Tibial nerve (tissue), 4 donors: ENCODE measurements at regions not wholly inside any gene's neighbourhood (a gene's known extent, or its start where the extent isn't known, plus 50 kb on each side); places are given as distances from the start of the nearest gene placed in this dataset.

Experiments used
- DNase-seq, 2 donors: peaks; one replicate each; pipeline ENCODE4 v3.0.0-alpha.2; 2019; ENCODE audit warnings: low spot score in 2 of 2
- H3K27ac ChIP-seq, 4 donors: fragments of 200-600 bp; sonication (generic) in 3 of 4; one replicate each; pipeline ENCODE4 v1.5.1; 2017 to 2019; ENCODE audit warnings: mild to moderate bottlenecking in 1 of 4
- H3K27me3 ChIP-seq, 2 donors: fragments of 200-600 bp; sonication (generic) in 1 of 2; one replicate each; pipeline versions ENCODE4 v1.5.1 to v1.6.0; 2017 to 2019
- H3K36me3 ChIP-seq, 3 donors: fragments of 200-600 bp; sonication (generic); one replicate each; pipeline ENCODE4 v1.5.1; 2018 to 2019
- H3K4me1 ChIP-seq, 4 donors: fragments of 200-600 bp; sonication (generic) in 3 of 4; one replicate each; pipeline ENCODE4 v1.5.1; 2017 to 2019
- H3K4me3 ChIP-seq, 4 donors: fragments of 200-600 bp; sonication (generic) in 3 of 4; one replicate each; pipeline ENCODE4 v1.5.1; 2017 to 2019; ENCODE audit warnings: mild to moderate bottlenecking in 1 of 4, moderate library complexity in 1 of 4
- H3K9me3 ChIP-seq, 4 donors: fragments of 200-600 bp; sonication (generic) in 3 of 4; one replicate each; pipeline ENCODE4 v1.5.1; 2017 to 2019
- CTCF ChIP-seq, 5 experiments: fragments of 200-600 bp in 3 of 5; fragments of 450-650 bp in 2 of 5; sonication (generic) in 3 of 5; IDR thresholded peaks; one replicate each; pipeline ENCODE4 v1.5.1; 2016 to 2019; ENCODE audit warnings: antibody characterized with exemption in 5 of 5, mild to moderate bottlenecking in 3 of 5, moderate library complexity in 2 of 5
- EP300 ChIP-seq, 2 donors: sonication (generic); formaldehyde crosslinking; IDR thresholded peaks; one replicate each; pipeline ENCODE4 v1.6.1; 2017; ENCODE audit warnings: antibody characterized with exemption in 2 of 2, mild to moderate bottlenecking in 1 of 2
- POLR2A ChIP-seq, 2 donors: fragments of 450-650 bp; IDR thresholded peaks; one replicate each; pipeline ENCODE4 v1.6.1; 2017; ENCODE audit warnings: antibody characterized with exemption in 2 of 2, mild to moderate bottlenecking in 2 of 2, moderate library complexity in 2 of 2
- WGBS, 2 donors: methylation state at CpG; one replicate each; pipeline ENCODE4 v1.1.5; 2018; 5-methylcytosine and 5-hydroxymethylcytosine counted together

- Histone ChIP-seq H3K9me3 (no peaks in the 10 kb centered on the region), H3K4me3 (no peak overlapping the region), H3K27me3 (no peaks in the 10 kb centered on the region), H3K27ac (no peak overlapping the region), H3K4me1 (no peaks in the 10 kb centered on the region), H3K36me3 (no peaks in the 10 kb centered on the region)
- WGBS, 2 donors = 88 to 90% methylated on average over 1 of the region's 1 CpG
- TF ChIP-seq POLR2A (IDR thresholded peaks at IDR 0.05) = no peak
- no peak for TF ChIP-seq CTCF (IDR thresholded peaks at IDR 0.05)
- no peak for TF ChIP-seq EP300 (IDR thresholded peaks at IDR 0.05)
- no peak for DNase-seq
Observed at GRCh38 chr10:89153971-89154370, 53.1 kb downstream of the CH25H start.

- Histone ChIP-seq H3K4me1 (no peaks in the 10 kb centered on the region), H3K9me3 (no peaks in the 10 kb centered on the region), H3K27ac (no peak overlapping the region), H3K4me3 (no peak overlapping the region), H3K36me3 (no peaks in the 10 kb centered on the region), H3K27me3 (no peaks in the 10 kb centered on the region)
- DNase-seq = no peak
- 53 to 72% methylated on average over 3 of the region's 3 CpGs for WGBS, 2 donors
- TF ChIP-seq POLR2A (IDR thresholded peaks at IDR 0.05) = no peak
- no peak for TF ChIP-seq EP300 (IDR thresholded peaks at IDR 0.05)
- no peak for TF ChIP-seq CTCF (IDR thresholded peaks at IDR 0.05)
Observed at GRCh38 chr10:89153116-89153515, 54.0 kb downstream of the CH25H start.

DNA sequence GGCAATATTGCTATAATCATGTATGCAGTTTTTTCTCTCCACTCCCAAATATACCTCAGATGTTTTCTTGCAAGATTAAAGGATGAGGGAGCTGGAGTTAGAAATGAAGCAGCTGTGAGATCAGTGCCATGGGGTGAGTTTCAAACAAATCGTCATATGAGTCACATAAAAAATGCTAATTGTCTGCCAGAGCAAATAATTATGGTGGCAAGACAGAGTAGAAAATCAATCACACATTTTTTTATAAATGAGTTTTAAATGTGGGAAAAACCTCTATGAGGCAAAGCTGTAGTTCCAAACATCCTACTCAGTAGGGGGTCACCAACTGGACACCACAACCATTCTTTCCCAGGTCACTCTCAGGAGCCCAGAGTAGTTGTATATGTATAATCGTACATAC is 55.3 kb downstream of the CH25H start:
- WGBS, 2 donors = 60 to 61% methylated on average over 2 of the region's 2 CpGs
- DNase-seq = no peak
- H3K4me1 ChIP-seq = no peaks in the 10 kb centered on the region
- H3K27me3 ChIP-seq = no peaks in the 10 kb centered on the region
- H3K27ac ChIP-seq = no peak overlapping the region
- no peaks in the 10 kb centered on the region for H3K36me3 ChIP-seq
- TF ChIP-seq CTCF (IDR thresholded peaks at IDR 0.05) (no peak), EP300 (IDR thresholded peaks at IDR 0.05) (no peak)
- H3K9me3 ChIP-seq = no peaks in the 10 kb centered on the region
- H3K4me3 ChIP-seq = no peak overlapping the region

- no peak for DNase-seq
- Histone ChIP-seq H3K27me3 (no peaks in the 10 kb centered on the region), H3K27ac (no peak overlapping the region), H3K9me3 (no peaks in the 10 kb centered on the region), H3K4me1 (no peaks in the 10 kb centered on the region), H3K4me3 (no peak overlapping the region), H3K36me3 (no peaks in the 10 kb centered on the region)
- no peak for TF ChIP-seq POLR2A (IDR thresholded peaks at IDR 0.05)
- no peak for TF ChIP-seq CTCF (IDR thresholded peaks at IDR 0.05)
- TF ChIP-seq EP300 (IDR thresholded peaks at IDR 0.05) = no peak
- WGBS, 2 donors = 92 to 93% methylated on average over 5 of the region's 5 CpGs
Observed at GRCh38 chr10:89148061-89148460, 59.1 kb downstream of the CH25H start.

DNA sequence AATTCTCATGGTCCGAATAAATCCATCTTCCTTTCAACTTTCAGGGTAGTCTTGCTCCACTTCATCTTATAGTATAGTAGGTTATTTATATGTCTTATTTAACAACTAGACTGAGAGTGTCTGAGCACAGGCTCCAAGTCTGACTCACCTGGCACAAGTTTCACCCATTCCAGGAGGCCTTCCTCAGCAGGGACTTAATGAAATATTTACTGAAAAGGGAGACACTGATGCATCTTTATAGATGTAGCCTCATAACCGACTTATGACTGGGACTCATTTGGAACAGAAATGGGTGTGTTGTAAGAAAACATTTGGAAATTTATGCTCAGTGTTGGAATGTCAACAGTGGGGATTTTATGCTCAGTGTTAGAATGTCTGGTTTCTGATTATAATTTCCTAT is 59.9 kb downstream of the CH25H start:
- Histone ChIP-seq H3K4me3 (no peak overlapping the region), H3K9me3 (no peaks in the 10 kb centered on the region), H3K27me3 (no peaks in the 10 kb centered on the region), H3K36me3 (no peaks in the 10 kb centered on the region), H3K27ac (no peak overlapping the region), H3K4me1 (no peaks in the 10 kb centered on the region)
- no peak for TF ChIP-seq EP300 (IDR thresholded peaks at IDR 0.05)
- TF ChIP-seq CTCF (IDR thresholded peaks at IDR 0.05) = no peak
- no peak for TF ChIP-seq POLR2A (IDR thresholded peaks at IDR 0.05)
- DNase-seq = no peak
- WGBS, 2 donors = 76 to 84% methylated on average over 2 of the region's 2 CpGs
